Naive thymus-derived CD4-positive, alpha-beta T cell (primary cell): ENCODE measurements at regions not wholly inside any gene's neighbourhood (a gene's known extent, or its start where the extent isn't known, plus 50 kb on each side); places are given as distances from the start of the nearest gene placed in this dataset.

Source experiments
- ATAC-seq: fragments of 150-1000 bp; cut with Tn5 transposase; 2 replicates; pipeline ENCODE4 v1.10.0; 2021; ENCODE audit warnings: mild to moderate bottlenecking, moderate library complexity
- CTCF ChIA-PET: fragments of 350-600 bp; sonication (Branson Sonifier 250); formaldehyde crosslinking; loops from one replicate; lab custom pipeline; 2021; ENCODE audit warnings: antibody characterized with exemption; lab: Charles Lee
- POLR2A ChIA-PET: fragments of 350-600 bp; sonication (Branson Sonifier 250); formaldehyde crosslinking; loops from one replicate; lab custom pipeline; 2021; ENCODE audit warnings: antibody characterized with exemption, inconsistent platforms; lab: Charles Lee
- DNase-seq, 9 donors: peaks; one replicate each; pipeline versions ENCODE4 v3.0.0 to v3.0.0-alpha.2; 2020 to 2022; ENCODE audit warnings: mixed read lengths in 1 of 9
- H3K27ac ChIP-seq: one replicate; pipeline ENCODE4 v1.7.0; 2013; ENCODE audit warnings: mild to moderate bottlenecking, low read depth, low read length, moderate library complexity
- H3K27me3 ChIP-seq, 2 donors: one replicate each; pipeline ENCODE4 v1.7.0; 2013; ENCODE audit warnings: low read length in 2 of 2, mild to moderate bottlenecking in 2 of 2, moderate library complexity in 2 of 2; ENCODE audit not compliant: control insufficient read depth in 2 of 2, insufficient read depth in 2 of 2
- H3K36me3 ChIP-seq, 3 experiments: 1 replicate in 2 of 3; 2 replicates in 1 of 3; pipeline ENCODE4 v1.7.0; 2013; ENCODE audit warnings: low read length in 3 of 3, mild to moderate bottlenecking in 3 of 3, moderate library complexity in 1 of 3; ENCODE audit not compliant: insufficient read depth in 3 of 3, control insufficient read depth in 2 of 3
- H3K4me1 ChIP-seq, 2 donors: one replicate each; pipeline ENCODE4 v1.7.0; 2013; ENCODE audit warnings: low read length in 2 of 2, mild to moderate bottlenecking in 2 of 2, moderate library complexity in 1 of 2; ENCODE audit not compliant: control insufficient read depth in 2 of 2, insufficient read depth in 2 of 2
- H3K4me3 ChIP-seq: 2 replicates; pipeline ENCODE4 v1.7.0; 2013; ENCODE audit warnings: mild to moderate bottlenecking, low read length
- H3K9me3 ChIP-seq, 3 experiments: 1 replicate in 2 of 3; 2 replicates in 1 of 3; pipeline ENCODE4 v1.7.0; 2013; ENCODE audit warnings: low read length in 3 of 3; ENCODE audit not compliant: control insufficient read depth in 2 of 3
- H3K27ac Mint-ChIP-seq, 9 donors: one replicate each; pipeline ENCODE4 v1.8.0; 2020 to 2022; ENCODE audit warnings: mixed read lengths in 9 of 9, mild to moderate bottlenecking in 8 of 9, moderate library complexity in 5 of 9, inconsistent platforms in 2 of 9
- H3K27me3 Mint-ChIP-seq, 5 donors: one replicate each; pipeline ENCODE4 v1.8.0; 2021 to 2022; ENCODE audit warnings: mixed read lengths in 5 of 5, mild to moderate bottlenecking in 1 of 5
- H3K36me3 Mint-ChIP-seq, 5 donors: one replicate each; pipeline ENCODE4 v1.8.0; 2020 to 2022; ENCODE audit warnings: mixed read lengths in 5 of 5, mild to moderate bottlenecking in 3 of 5, inconsistent platforms in 1 of 5
- H3K4me1 Mint-ChIP-seq, 7 donors: one replicate each; pipeline ENCODE4 v1.8.0; 2020 to 2022; ENCODE audit warnings: mixed read lengths in 7 of 7, mild to moderate bottlenecking in 3 of 7, inconsistent platforms in 1 of 7
- H3K4me3 Mint-ChIP-seq, 10 donors: one replicate each; pipeline ENCODE4 v1.8.0; 2020 to 2022; ENCODE audit warnings: mild to moderate bottlenecking in 10 of 10, mixed read lengths in 10 of 10, moderate library complexity in 6 of 10, inconsistent platforms in 2 of 10
- H3K9me3 Mint-ChIP-seq, 11 donors: one replicate each; pipeline ENCODE4 v1.8.0; 2020 to 2022; ENCODE audit warnings: mixed read lengths in 11 of 11, mild to moderate bottlenecking in 4 of 11, inconsistent platforms in 1 of 11, moderate library complexity in 1 of 11
- intact Hi-C, 2 donors: fragments of 100-400 bp; cut with micrococcal nuclease; formaldehyde crosslinking; loops; one replicate each; pipeline ENCODE4 v1.15.1; 2023

DNA sequence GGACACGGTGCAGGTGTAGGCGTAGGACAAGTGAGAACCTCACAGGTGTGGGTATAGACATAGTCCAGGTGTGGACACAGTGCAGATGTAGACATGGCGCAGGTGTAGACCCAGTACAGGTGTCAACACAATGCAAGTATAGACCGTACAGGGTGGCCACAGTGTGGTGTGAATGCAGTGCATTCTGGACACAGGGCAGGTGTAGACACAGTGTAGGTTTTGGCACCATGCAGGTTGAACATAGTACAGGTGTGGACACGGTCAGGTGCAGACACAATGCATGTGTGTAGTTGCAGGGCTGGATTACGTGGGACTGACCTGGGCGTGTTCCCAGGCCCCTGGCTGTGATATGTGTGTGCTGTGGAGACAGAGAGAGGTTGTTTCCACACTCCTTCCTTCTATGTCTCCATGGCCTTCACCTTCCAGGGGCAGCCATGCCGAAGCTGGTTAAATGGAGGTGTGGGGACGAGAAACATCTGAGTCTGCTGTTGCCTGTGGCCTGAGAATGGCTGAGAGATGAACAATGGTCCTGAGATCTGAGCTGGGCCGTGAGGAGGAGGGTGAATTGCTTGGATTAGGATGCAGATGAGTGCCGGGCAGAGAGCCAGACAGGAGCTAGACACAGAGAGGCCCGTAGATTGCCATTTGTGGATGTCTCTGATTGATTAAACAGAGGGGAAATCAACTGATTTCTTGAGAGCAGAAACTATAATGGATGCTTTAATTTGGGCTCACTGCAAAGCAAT lies 343.9 kb upstream of the SHH start:
- ChIA-PET POLR2A (no interaction called here), CTCF (no interaction called here)
- peaks cover 0 to 5% (median 0%) of the 10 kb centered on the region in 11 donors for H3K9me3 Mint-ChIP-seq
- H3K27ac Mint-ChIP-seq, result no peak overlapping the region
- peak; percentile 29 for ATAC-seq
- no peak overlapping the region for H3K4me3 Mint-ChIP-seq
- Histone ChIP-seq H3K4me3 (no peak overlapping the region), H3K27ac (no peak overlapping the region), H3K4me1 (no peaks in the 10 kb centered on the region), H3K9me3 (no peaks in the 10 kb centered on the region), H3K27me3 (no peaks in the 10 kb centered on the region), H3K36me3 (no peaks in the 10 kb centered on the region)
- peaks cover 0 to 24% (median 7%) of the 10 kb centered on the region in 5 donors for H3K27me3 Mint-ChIP-seq
- intact Hi-C loops, result no loop called here
- DNase-seq, result no peak
- no peaks in the 10 kb centered on the region for H3K36me3 Mint-ChIP-seq
- H3K4me1 Mint-ChIP-seq, result peaks cover 0 to 4% (median 0%) of the 10 kb centered on the region in 7 donors

DNA sequence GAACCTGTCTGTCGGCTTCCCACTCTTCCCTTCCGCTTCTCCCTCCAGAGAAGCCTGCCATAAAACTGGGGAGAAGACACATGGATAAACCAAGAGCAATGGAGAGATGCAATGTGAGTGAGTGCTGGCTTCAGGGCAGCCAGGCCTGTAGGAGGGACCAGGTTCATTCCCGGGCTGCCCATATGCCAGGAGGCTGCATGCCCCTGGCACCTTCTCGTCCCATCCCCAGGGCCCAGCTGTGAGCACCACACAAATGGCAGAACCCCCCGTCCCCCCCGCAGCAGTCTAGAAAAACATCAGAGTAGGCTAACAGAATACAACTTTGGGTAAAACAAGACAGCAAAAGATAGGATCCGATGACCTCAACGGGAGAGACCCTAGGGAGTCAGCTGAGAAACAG lies 341.3 kb upstream of the SHH start:
- no peak overlapping the region for H3K27ac ChIP-seq
- H3K4me3 Mint-ChIP-seq, result no peak overlapping the region
- peaks cover 0 to 3% (median 0%) of the 10 kb centered on the region in 11 donors for H3K9me3 Mint-ChIP-seq
- H3K4me1 ChIP-seq, result no peaks in the 10 kb centered on the region
- intact Hi-C loops, result no loop called here
- ATAC-seq (no peak), DNase-seq (no peak)
- no peaks in the 10 kb centered on the region for H3K27me3 ChIP-seq
- no peak overlapping the region for H3K27ac Mint-ChIP-seq
- POLR2A ChIA-PET, result no interaction called here
- no peaks in the 10 kb centered on the region for H3K9me3 ChIP-seq
- no peak overlapping the region for H3K4me3 ChIP-seq
- no peaks in the 10 kb centered on the region for H3K36me3 ChIP-seq
- peaks cover 0 to 2% (median 0%) of the 10 kb centered on the region in 7 donors for H3K4me1 Mint-ChIP-seq
- no peaks in the 10 kb centered on the region for H3K36me3 Mint-ChIP-seq
- CTCF ChIA-PET, result no interaction called here
- H3K27me3 Mint-ChIP-seq, result peaks cover 0 to 16% (median 8%) of the 10 kb centered on the region in 5 donors

DNA sequence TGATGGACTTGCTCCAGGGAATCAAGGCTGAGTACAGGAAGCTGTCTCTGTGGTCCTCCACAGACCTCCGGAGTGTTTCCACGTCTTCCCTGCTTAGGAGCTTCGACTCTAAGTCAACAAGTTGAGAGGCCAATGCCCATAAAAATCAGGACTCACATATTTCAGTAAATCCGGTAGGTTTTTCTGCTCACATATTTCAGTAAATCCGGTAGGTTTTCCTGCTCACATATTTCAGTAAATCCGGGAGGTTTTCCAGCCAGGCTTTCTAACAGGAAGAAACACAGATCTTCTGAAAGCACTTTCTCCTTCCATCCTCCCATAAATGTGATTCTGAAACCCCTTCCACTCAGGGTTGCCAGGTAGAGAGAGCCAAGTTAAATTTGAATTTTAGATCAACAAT lies 340.1 kb upstream of the SHH start:
- intact Hi-C loops, result no loop called here
- DNase-seq (no peak), ATAC-seq (no peak)
- Histone ChIP-seq H3K4me3 (no peak overlapping the region), H3K36me3 (no peaks in the 10 kb centered on the region), H3K27ac (no peak overlapping the region), H3K9me3 (no peaks in the 10 kb centered on the region), H3K4me1 (no peaks in the 10 kb centered on the region), H3K27me3 (no peaks in the 10 kb centered on the region)
- peaks cover 0 to 2% (median 0%) of the 10 kb centered on the region in 7 donors for H3K4me1 Mint-ChIP-seq
- ChIA-PET POLR2A (no interaction called here), CTCF (no interaction called here)
- H3K4me3 Mint-ChIP-seq, result no peak overlapping the region
- peaks cover 0 to 3% (median 0%) of the 10 kb centered on the region in 11 donors for H3K9me3 Mint-ChIP-seq
- H3K27me3 Mint-ChIP-seq, result peaks cover 0 to 16% (median 8%) of the 10 kb centered on the region in 5 donors
- no peak overlapping the region for H3K27ac Mint-ChIP-seq
- no peaks in the 10 kb centered on the region for H3K36me3 Mint-ChIP-seq

- intact Hi-C loops, result no loop called here
- POLR2A ChIA-PET, result no interaction called here
- H3K4me1 Mint-ChIP-seq, result peaks cover 0 to 2% (median 0%) of the 10 kb centered on the region in 7 donors
Measured at GRCh38 chr7:156151658-156152057, 339.4 kb upstream of the SHH start.

DNA sequence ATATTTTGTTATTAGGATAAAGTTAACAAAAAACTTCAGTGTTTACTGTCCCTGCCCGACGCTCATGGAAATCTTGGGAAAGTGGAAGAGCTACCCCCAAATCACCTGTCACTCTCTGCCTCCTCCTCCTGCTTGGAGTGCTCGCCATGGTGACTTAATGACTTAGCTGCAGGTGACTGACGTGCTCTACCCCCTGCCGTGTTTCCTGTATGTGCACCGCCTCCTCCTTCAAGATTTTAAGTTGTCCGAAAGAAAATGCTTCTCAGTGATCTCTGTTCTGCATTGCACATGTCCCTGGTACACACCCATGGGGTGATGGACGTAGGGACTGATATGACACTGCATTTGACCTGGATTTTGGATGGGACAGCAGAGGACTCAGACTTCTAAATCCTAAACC lies 338.8 kb upstream of the SHH start:
- Mint-ChIP-seq H3K4me3 (no peak overlapping the region), H3K9me3 (peaks cover 0 to 3% (median 0%) of the 10 kb centered on the region in 11 donors), H3K27ac (no peak overlapping the region), H3K27me3 (peaks cover 0 to 16% (median 8%) of the 10 kb centered on the region in 5 donors), H3K36me3 (no peaks in the 10 kb centered on the region), H3K4me1 (no peaks in the 10 kb centered on the region)
- Histone ChIP-seq H3K36me3 (no peaks in the 10 kb centered on the region), H3K4me1 (no peaks in the 10 kb centered on the region), H3K27ac (no peak overlapping the region), H3K27me3 (no peaks in the 10 kb centered on the region), H3K9me3 (no peaks in the 10 kb centered on the region), H3K4me3 (no peak overlapping the region)
- POLR2A ChIA-PET, result no interaction called here
- DNase-seq (no peak), ATAC-seq (no peak)
- CTCF ChIA-PET, result no interaction called here
- intact Hi-C loops, result no loop called here

More at GRCh38 chr7:156151658-156152057, 339.4 kb upstream of the SHH start:
- Mint-ChIP-seq H3K4me3 (no peak overlapping the region), H3K27ac (no peak overlapping the region), H3K36me3 (no peaks in the 10 kb centered on the region), H3K9me3 (peaks cover 0 to 3% (median 0%) of the 10 kb centered on the region in 11 donors), H3K27me3 (peaks cover 0 to 16% (median 8%) of the 10 kb centered on the region in 5 donors)
- H3K4me1 ChIP-seq, result no peaks in the 10 kb centered on the region
- CTCF ChIA-PET, result no interaction called here
- H3K27me3 ChIP-seq, result no peaks in the 10 kb centered on the region
- DNase-seq, result no peak
- no peaks in the 10 kb centered on the region for H3K9me3 ChIP-seq
- ATAC-seq, result no peak
- no peaks in the 10 kb centered on the region for H3K36me3 ChIP-seq
- H3K4me3 ChIP-seq, result no peak overlapping the region
- no peak overlapping the region for H3K27ac ChIP-seq

GRCh38 chr7:156148995-156149394 lies 336.7 kb upstream of the SHH start:
- H3K9me3 ChIP-seq, result no peaks in the 10 kb centered on the region
- H3K4me3 ChIP-seq, result no peak overlapping the region
- no peak overlapping the region for H3K27ac ChIP-seq
- no peaks in the 10 kb centered on the region for H3K36me3 Mint-ChIP-seq
- H3K27ac Mint-ChIP-seq, result no peak overlapping the region
- no peaks in the 10 kb centered on the region for H3K36me3 ChIP-seq
- no peak overlapping the region for H3K4me3 Mint-ChIP-seq
- H3K27me3 Mint-ChIP-seq, result peaks cover 0 to 22% (median 8%) of the 10 kb centered on the region in 5 donors
- DNase-seq (no peak), ATAC-seq (no peak)
- intact Hi-C loops, result no loop called here
- peaks cover 0 to 3% (median 0%) of the 10 kb centered on the region in 11 donors for H3K9me3 Mint-ChIP-seq
- H3K4me1 Mint-ChIP-seq, result no peaks in the 10 kb centered on the region
- ChIA-PET POLR2A (no interaction called here), CTCF (no interaction called here)
- H3K4me1 ChIP-seq, result no peaks in the 10 kb centered on the region
- H3K27me3 ChIP-seq, result no peaks in the 10 kb centered on the region

DNA sequence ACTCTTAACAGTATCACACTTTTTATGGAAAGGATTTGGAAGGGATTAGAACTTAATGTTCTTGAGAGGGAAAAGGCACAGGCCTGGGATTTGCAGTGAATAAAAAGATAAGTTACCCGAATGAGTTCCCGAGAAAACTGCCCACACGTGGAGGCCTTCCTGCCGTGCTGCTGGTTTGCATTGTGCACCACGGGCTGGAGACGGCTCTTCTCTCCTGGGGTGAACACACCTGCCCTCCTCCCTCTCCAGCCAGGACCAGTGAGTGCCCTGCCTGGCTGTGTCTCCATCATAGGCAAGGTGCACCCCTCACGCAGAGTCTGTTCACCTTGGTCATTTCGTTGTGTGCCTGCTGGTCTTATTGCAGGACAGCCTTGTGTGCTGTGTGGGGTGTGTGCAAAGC lies 336.3 kb upstream of the SHH start:
- no peak overlapping the region for H3K4me3 ChIP-seq
- peaks cover 0 to 22% (median 8%) of the 10 kb centered on the region in 5 donors for H3K27me3 Mint-ChIP-seq
- ATAC-seq (no peak), DNase-seq (no peak)
- no peak overlapping the region for H3K4me3 Mint-ChIP-seq
- intact Hi-C loops, result no loop called here
- H3K9me3 Mint-ChIP-seq, result peaks cover 0 to 3% (median 0%) of the 10 kb centered on the region in 11 donors
- no peaks in the 10 kb centered on the region for H3K4me1 Mint-ChIP-seq
- H3K27ac Mint-ChIP-seq, result no peak overlapping the region
- CTCF ChIA-PET, result interaction anchor here (0.7 kb wide), 1 partner anchor 399 kb away, joined by 3 read pairs; no protein-coding TSS in a partner anchor
- no peaks in the 10 kb centered on the region for H3K27me3 ChIP-seq
- no peaks in the 10 kb centered on the region for H3K9me3 ChIP-seq
- POLR2A ChIA-PET, result no interaction called here
- no peaks in the 10 kb centered on the region for H3K36me3 ChIP-seq
- no peak overlapping the region for H3K27ac ChIP-seq
- no peaks in the 10 kb centered on the region for H3K36me3 Mint-ChIP-seq
- H3K4me1 ChIP-seq, result no peaks in the 10 kb centered on the region
